HG02938 (cell line): ENCODE measurements at regions not wholly inside any gene's neighbourhood (a gene's known extent, or its start where the extent isn't known, plus 50 kb on each side); places are given as distances from the start of the nearest gene placed in this dataset.

Experiments
- ATAC-seq: cut with Tn5 transposase; IDR thresholded peaks from one replicate; pipeline ENCODE4 v1.9.1; 2021; ENCODE audit warnings: mild to moderate bottlenecking, moderate library complexity; ENCODE audit not compliant: unreplicated experiment

DNA sequence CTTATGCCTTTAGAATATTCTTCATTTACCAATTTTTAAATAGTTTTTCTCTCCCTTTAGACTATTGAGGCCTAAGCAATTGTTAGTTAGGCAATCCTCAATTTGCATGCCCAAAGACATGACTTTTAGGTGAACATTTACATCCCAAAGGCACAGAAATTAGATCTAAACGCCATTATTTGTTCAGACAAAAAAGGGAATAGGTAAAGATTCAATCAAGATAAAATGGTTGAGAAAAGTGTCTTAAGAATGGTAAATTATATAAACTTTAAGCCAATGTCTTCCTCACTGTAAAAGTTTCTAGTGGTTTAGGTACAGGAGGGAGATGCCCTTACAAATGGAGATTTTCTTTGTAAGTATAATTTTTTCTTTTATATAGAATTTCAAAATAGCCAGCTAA is 50.2 kb upstream of the MME start:
- no peak for ATAC-seq

DNA sequence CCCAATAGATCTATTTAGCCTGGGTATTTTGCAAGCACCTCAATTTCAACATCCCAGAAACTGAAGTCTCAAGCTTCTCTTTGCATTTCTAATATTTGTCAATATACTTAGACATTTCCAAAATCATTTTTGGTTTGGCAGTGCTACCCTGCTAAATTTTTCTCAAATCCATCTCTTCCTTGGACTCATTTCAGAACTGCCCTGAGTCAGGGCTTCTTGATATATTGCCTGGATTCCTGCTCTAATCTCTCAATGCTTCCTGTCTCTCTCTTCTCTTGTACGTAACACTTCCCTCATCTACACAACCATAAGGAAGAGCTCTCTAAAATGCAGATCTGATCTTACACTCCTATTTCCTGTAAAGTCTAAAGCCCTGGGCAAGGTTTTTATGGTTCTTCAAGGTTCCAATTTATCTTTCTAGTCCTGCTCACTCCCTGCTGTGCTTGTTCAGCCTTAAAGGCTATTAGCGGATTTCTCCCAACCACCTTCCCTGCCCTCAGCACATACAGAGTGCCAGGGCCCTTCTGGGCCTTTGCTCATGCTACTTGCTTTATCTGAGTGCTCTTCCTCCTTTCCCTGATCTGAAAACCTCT is 53.0 kb upstream of the MME start:
- no peak for ATAC-seq

DNA sequence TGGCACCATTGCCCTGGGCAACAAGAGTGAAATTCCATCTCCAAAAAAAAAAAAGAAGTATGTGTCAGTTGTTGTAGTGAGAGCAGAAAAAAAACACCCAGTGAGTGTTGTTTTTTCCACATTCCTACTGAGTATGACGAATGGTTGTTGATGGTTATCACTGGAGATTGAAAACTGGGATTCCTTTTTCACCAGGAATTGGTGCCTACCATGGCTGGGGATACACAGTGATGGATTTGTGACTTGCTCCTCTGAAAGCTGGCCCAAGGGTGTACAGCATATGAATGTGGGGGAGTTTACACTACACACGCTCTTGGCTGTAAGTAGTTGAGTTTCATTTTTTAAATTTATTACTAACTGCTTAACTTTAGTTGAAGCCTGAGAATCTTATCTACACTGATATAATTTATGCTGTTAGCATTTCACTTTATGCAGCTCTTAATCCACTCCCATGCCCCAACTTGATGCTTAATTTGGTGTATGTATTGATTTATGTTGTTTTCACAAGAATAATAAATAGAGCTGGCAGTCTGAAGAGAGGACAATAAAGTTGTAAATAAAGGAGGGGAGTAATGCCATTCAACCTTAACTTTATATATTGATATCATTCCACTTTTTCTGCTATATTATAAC is 56.0 kb upstream of the MME start:
- no peak for ATAC-seq

DNA sequence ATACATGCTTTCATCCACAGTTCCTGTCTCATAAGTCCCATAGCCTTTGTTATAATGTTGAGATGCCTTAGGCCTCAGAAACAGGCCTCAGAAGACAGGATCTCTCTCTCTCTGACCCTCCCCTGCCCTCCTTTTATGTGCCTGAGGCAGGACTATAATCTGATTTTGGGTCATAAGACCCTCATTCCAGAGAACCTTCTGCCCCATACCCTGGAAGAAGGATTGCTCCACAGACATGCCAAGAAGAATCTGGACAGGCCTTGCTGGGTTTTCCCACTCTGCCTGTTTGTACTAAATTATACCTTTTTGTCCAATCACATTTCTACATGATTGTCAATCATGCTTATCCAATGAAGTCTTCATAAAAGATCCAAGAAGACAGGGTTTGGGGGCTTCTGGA is 57.2 kb upstream of the MME start:
- ATAC-seq, result no peak

DNA sequence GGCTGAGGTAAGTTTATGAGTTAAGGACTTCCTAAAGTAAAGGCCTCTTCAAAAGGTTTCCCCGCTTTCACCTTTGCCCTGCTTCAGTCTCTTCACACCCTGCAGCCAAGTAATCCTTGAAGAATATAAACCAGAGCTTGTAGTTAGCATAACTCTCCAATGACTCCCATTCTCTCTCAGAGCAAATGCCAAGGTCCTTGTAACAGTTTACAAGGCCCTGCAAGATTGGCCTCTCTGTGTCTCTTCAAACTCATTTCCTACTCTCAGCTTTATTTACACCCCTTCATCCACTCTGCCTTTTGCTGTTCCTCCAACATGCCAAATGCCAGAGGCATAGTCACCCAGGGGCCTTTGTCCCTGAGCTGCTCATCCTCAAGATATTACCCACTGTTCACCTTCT is 60.5 kb upstream of the MME start:
- ATAC-seq, result no peak

DNA sequence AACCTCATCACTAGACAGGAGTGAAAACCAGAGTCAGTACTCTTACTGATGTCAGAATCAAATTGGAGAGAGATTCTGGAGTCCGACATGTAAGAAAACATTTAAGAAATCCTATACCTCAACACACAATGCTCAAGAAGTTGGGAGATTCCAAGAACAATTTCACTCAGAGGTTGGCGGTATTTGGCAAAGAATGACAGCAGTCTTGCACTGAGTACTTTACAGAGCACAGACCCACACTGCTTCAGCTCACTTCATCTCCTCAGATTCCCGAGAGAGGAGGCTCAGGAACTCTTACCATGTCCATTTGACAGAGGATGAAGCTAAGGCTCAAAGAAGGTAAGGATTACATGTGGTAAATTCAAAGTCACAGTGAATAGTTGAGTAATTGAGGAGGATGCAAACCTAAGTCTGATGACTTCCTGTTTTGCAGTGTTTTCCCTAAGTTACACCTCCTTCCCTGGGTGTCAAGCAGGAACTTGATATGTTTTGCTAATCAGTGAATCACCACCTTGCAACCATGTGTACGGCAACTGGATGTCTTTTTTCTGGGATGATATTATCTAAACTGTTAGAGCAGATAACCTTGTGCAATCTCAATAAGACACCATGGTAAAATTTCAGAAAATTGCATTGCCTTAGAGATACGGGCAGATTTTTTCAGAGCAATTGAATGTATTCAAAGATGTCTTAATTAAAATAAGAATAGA is 61.3 kb upstream of the MME start:
- no peak for ATAC-seq

DNA sequence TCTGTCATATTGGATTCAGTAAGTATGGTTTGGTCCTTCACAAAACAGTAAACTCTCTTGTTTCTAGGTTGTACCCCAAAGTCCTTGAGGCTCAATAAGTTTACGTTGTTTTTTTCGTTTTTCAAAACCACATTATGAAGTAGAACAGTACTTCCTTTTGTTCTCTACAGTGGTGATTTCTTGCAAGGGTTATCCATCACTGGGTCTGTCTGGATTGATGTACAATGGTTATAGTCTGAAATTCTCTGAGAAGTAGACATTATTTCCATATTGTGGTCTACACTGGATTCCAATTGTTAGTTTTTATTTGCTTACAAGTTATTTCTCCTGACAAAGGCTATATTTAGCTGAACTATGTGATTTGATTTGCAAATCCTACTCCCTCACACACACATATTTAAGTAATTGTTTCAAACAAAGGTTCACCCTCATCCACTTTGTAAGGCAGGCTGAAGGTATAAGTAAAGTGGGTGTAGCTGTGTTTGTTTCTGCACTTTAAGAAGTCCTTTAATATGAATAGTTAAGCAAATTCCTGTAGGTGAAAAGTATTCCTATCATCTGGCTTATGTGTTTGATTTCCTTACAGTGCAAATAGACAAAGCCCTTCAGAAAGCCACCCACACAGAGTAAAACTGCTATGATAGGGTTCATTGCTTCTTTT is 64.2 kb upstream of the MME start:
- ATAC-seq, result no peak

DNA sequence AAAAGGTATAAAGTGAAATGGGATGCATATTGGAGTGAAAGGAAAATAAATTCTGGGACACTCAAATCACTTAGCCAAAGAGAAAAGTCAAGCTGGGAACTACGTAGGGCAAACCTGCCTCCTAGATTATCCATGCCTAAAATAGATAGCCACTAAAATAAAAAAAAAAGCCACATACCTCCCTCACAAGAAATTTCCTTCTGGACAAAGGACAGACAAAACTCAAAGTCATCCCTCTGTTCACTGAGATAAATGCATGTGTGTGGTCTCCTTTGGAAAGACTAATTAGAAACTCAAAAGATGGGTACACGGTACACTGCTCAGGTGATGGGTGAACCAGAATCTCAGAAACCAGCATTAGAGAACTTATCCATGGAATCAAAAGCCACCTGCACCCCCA is 65.2 kb upstream of the MME start:
- ATAC-seq, result no peak

DNA sequence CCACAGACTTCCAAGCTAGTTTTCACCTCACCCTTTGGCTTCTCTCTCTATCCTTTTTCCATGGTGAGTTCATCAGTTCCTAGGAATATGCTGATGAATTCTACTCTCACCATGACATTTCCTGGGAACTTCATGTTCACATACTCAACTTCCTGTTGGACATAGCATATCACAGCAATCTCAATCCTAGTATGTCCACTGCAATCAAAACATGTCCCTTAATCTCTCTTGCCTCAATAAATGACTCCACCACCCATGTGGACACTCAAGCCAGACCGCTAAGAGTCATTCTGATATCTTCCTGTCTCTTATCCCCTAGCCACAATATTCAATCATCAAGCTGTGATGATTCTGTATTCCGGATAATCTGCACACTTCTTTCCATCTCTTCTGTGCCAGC is 66.7 kb upstream of the MME start:
- no peak for ATAC-seq

DNA sequence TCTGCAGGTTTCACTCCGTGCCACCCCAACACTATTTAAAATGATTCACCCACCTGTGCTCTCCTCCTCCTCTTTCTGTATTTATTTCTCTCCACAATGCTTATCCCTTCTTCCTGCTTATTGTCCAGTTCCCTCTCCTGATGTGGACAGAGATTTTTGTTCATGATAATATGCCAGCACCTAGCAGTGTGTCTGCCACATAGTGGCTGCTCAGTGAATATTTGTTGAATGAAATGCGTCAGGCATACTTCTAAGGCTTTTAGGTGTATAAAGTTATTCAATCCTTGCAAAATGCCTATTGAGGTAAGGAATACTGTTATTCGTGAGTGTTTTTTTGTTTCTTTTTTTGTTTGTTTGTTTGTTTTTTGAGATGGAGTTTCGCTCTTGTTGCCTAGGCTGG is 67.5 kb upstream of the MME start:
- no peak for ATAC-seq

DNA sequence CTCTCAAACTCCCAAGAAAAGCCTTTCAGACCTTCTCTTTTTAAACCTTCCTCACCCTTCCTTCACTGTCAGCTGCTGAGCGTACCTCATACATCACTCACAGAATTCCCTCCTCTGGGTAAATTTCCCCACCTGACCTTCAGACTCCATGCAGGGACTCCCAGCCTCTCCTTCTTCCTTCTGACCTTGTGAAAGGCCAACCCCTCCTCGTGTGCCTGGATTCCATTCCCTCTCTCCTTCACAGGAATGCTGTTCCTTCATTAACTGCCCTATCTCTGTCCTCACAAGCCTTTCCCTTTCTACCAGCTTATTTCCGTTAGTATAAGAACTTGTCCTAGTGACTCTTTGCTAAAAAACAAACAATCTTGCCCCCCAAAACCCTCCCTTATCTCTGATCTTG is 69.7 kb upstream of the MME start:
- no peak for ATAC-seq

DNA sequence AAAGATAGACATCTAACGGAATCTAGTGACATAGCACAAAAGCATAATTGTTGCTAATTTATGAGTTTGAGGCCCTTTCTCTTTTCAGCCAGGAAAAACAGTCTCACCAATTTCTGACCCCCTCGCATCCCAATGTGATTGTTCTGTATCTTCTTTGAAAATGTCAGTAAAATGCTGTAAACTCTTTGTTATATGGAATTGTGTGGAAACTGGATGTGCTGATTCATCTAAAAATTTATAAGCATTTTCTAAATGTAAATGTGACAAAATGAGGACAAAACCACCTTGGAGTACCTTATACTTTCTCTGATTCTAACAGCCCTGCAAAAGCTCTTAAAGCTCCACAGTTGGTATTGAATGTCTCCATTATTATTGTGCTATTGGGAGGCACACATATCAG is 70.9 kb upstream of the MME start:
- no peak for ATAC-seq

DNA sequence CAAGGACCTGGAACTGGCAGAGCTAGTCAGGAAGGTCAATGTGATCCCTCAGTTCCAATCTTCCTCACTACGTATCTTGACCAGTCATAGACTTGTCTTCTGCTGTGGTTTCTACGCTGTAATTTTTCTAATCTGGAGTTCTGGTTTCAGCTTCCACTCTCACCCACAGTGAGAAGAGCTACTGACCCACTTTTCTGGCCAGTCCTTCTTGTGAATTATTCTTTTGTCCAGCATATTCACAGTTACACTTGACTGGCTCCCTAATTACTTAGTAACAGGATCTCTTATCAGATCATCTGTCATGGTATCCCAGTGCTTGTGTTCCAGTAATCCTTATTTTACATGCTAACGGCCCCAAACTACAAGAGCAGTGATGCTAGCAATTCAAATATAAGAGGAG is 72.4 kb upstream of the MME start:
- ATAC-seq, result no peak

DNA sequence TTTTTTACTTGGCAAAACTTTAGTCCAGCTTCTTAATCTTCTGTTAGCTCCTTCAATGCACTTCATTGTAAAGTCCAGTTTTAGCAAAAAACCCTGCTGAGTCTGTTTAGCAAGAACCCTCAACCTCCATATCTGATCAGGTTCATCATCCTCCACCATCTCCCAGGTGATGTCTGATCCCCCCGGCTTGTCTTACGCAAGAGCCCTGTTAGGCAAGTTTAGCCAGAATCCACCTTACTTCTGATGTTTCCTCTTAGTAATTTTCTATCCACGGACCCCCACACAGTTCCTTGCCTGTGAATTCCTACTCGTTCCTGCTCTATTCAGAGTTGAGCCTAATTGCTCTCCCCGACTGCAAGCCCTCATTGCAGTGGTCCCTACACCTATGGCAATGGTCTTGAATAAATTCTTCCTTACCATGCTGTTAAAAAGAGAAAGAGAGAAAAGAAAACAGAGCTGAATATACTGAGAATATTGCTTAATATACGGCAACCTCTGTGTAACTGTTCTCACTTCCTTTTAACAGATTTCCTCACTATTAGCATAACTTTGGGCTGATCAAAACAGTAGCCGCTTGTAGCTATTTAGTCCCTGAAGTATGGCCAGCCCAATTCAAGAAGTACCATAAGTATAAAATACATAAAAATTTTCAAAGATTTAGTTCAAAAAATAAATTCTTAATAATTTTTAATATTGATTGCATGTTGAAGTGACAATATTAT is 78.7 kb upstream of the MME start:
- ATAC-seq, result no peak

DNA sequence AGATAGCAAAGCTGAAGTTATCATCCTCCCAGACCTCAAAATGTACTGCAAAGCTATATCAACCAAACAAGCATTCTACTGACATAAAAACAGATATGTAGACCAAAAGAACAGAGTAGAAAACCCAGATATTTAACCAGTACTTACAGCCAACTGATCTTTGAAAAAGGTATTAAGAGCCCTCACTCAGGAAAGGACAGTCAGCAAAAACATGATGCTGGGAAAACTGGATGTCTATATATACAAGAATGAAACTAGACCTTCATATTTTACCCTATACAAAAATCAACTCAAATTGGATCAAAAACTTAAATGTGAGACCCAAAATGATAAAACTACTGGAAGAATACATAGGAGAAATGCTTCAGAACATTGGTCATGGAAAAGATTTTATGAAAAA is 87.5 kb upstream of the MME start:
- ATAC-seq, result no peak

DNA sequence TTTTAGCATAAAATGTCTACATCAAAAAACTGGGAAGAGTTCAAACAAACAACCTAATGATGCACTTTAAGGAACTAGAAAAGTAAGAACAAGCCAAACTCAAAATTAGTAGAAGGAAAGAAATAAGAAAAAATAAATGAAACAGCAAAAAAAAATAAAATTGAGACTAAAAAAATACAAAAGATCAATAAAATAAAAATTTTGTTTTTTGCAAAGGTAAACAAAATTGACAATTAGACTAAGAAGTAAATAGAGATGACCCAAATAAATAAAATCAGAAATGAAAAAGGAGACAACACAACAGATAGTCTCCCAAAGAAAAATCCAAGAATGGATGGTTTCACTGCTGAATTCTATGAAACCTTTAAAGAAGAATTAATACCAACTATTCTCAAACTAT is 89.6 kb upstream of the MME start:
- no peak for ATAC-seq

DNA sequence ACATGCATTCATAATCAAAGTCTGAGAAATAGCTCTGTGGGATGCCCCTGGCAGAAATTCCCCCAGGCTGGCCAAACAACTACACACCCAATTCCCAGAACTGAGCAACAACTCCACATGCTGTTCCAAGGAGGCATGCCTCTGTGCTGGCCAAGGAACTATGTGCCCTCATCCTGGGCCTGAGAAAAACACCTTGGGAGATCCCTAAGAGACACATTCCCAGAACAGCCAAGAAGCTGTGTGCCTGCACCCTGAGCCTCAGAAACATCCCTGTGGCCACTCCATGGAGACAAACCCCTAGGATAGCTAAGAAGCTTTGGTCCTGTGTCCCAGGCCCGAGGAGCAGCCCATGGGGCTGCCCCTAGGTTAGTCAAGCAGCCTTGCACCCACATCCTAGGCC is 92.3 kb upstream of the MME start:
- ATAC-seq, result no peak

DNA sequence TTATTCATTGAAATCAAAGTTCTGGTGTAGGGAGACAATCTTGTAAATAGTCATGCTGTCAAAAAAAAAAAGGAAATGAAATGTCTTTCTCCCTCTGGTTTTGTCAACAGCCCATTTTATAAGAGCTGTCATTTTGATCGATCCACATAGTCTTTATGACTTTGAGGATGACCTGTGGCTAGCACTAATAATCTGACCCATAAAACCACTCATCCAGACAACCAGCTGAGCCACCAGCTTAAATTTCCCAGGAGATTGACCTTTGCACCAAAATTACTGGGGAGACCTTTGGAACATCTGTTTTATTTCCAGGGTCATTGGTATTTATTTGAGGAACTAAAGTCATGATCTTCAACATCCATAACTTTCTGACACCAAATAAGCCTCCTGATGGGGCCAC is 98.5 kb upstream of the MME start:
- ATAC-seq, result no peak

DNA sequence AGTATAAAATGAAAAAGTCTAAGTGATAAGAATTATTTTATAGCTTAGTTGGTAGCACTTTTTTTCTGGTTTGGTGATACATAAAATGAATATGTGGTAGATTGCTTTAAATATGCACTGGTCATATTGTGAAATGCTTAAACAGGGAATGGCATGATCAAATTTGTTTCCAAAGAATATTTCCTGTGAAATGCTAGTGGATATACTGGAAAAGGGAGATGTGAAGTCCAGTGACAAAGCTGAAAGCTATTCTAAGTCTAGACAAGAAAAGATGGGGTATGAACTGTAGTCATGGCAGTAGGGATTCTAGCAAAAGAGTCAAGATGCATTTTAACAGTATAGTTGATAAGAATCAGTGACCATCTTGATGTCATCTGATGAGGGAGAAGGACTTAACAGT is 98.9 kb upstream of the MME start:
- ATAC-seq, result no peak

DNA sequence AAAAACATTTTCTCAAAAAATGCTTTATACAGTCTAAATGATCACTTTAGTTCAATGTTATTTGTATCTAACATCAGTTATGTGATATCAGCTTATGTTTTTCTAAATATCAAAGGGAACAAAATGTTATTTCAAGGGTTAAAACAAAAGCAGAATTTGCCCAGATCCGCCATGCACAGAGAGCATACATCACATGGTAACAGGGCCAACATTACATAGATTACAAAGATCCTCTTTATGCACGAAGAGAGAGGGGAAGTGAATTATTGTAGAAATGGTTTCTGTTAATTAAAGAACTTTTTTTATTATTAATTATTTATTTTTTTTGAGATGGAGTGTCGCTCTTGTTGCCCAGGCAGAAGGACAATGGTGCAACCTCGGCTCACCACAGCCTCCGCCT is 100.8 kb upstream of the MME start:
- no peak for ATAC-seq

DNA sequence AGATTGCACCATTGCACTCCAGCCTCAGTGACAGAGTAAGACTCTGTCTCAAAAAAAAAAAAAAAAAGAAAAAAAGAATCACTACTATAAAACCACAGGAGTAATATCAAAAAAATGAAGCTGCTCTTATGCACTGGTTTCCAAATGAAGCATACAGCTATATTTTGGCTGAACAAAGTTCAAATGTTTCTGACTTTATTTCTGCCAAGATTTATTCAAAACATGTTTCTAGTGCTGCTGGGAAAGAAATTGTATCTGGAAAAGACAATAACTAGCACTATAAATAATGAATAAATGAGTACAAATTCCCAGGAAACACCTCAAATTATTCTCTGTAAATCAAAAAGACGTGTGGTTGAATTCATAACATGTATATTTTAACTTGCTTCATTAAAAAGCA is 102.5 kb upstream of the MME start:
- no peak for ATAC-seq
